ENCODE measurements at regions not wholly inside any gene's neighbourhood (a gene's known extent, or its start where the extent isn't known, plus 50 kb on each side); places are given as distances from the start of the nearest gene placed in this dataset.

GRCh38 chr1:37391211-37392011 lies 83.0 kb upstream of the ZC3H12A start:
- WGBS, 2 donors: 11 to 14% methylated on average over 11 of the region's 11 CpGs
- no peaks in the 10 kb centered on the region for H3K9me3 ChIP-seq (ENCODE audit: control insufficient read depth in 2 of 2, insufficient read depth in 1 of 2, low read depth in 1 of 2, low read length in 1 of 2)
- no peak overlapping the region for H3K27ac ChIP-seq (ENCODE audit: low read depth in 2 of 2, low read length in 1 of 2)
- peaks cover 0 to 7% of the 10 kb centered on the region in 2 donors for H3K27me3 ChIP-seq (ENCODE audit: control insufficient read depth in 1 of 2, insufficient read depth in 2 of 2, low read length in 2 of 2)
- H3K4me3 ChIP-seq (ENCODE audit: low read depth in 1 of 2, low read length in 2 of 2): no peak overlapping the region
- H3K36me3 ChIP-seq (ENCODE audit: control insufficient read depth in 2 of 2, insufficient read depth in 2 of 2, low read length in 1 of 2): no peaks in the 10 kb centered on the region
- peaks cover 0 to 2% of the 10 kb centered on the region in 2 donors for H3K4me1 ChIP-seq (ENCODE audit: control insufficient read depth in 2 of 2, insufficient read depth in 2 of 2, low read length in 1 of 2)

GRCh38 chr1:37392051-37392450 lies 82.3 kb upstream of the ZC3H12A start:
- WGBS, 2 donors: 55 to 69% methylated on average over 5 of the region's 5 CpGs
- H3K4me1 ChIP-seq (ENCODE audit: control insufficient read depth in 2 of 2, insufficient read depth in 2 of 2, low read length in 1 of 2): peaks cover 0 to 2% of the 10 kb centered on the region in 2 donors
- peaks cover 0 to 7% of the 10 kb centered on the region in 2 donors for H3K27me3 ChIP-seq (ENCODE audit: control insufficient read depth in 1 of 2, insufficient read depth in 2 of 2, low read length in 2 of 2)
- no peak overlapping the region for H3K27ac ChIP-seq (ENCODE audit: low read depth in 2 of 2, low read length in 1 of 2)
- H3K36me3 ChIP-seq (ENCODE audit: control insufficient read depth in 2 of 2, insufficient read depth in 2 of 2, low read length in 1 of 2): no peaks in the 10 kb centered on the region
- H3K9me3 ChIP-seq (ENCODE audit: control insufficient read depth in 2 of 2, insufficient read depth in 1 of 2, low read depth in 1 of 2, low read length in 1 of 2): no peaks in the 10 kb centered on the region
- no peak overlapping the region for H3K4me3 ChIP-seq (ENCODE audit: low read depth in 1 of 2, low read length in 2 of 2)

- Histone ChIP-seq H3K4me3 (ENCODE audit: low read depth in 1 of 2, low read length in 2 of 2) (no peak overlapping the region), H3K9me3 (ENCODE audit: control insufficient read depth in 2 of 2, insufficient read depth in 1 of 2, low read depth in 1 of 2, low read length in 1 of 2) (no peaks in the 10 kb centered on the region), H3K27me3 (ENCODE audit: control insufficient read depth in 1 of 2, insufficient read depth in 2 of 2, low read length in 2 of 2) (peaks cover 0 to 7% of the 10 kb centered on the region in 2 donors), H3K36me3 (ENCODE audit: control insufficient read depth in 2 of 2, insufficient read depth in 2 of 2, low read length in 1 of 2) (no peaks in the 10 kb centered on the region), H3K27ac (ENCODE audit: low read depth in 2 of 2, low read length in 1 of 2) (no peak overlapping the region), H3K4me1 (ENCODE audit: control insufficient read depth in 2 of 2, insufficient read depth in 2 of 2, low read length in 1 of 2) (peaks cover 0 to 2% of the 10 kb centered on the region in 2 donors)
- 37 to 44% methylated on average over 11 of the region's 11 CpGs for WGBS, 2 donors
These were observed 80.9 kb upstream of the ZC3H12A start for GRCh38 chr1:37393173-37394120.

- H3K27ac ChIP-seq (ENCODE audit: low read depth in 2 of 2, low read length in 1 of 2): no peak overlapping the region
- H3K36me3 ChIP-seq (ENCODE audit: control insufficient read depth in 2 of 2, insufficient read depth in 2 of 2, low read length in 1 of 2): no peaks in the 10 kb centered on the region
- 34 to 38% methylated on average over 10 of the region's 10 CpGs for WGBS, 2 donors
- no peaks in the 10 kb centered on the region for H3K9me3 ChIP-seq (ENCODE audit: control insufficient read depth in 2 of 2, insufficient read depth in 1 of 2, low read depth in 1 of 2, low read length in 1 of 2)
- peaks cover 0 to 7% of the 10 kb centered on the region in 2 donors for H3K27me3 ChIP-seq (ENCODE audit: control insufficient read depth in 1 of 2, insufficient read depth in 2 of 2, low read length in 2 of 2)
- H3K4me3 ChIP-seq (ENCODE audit: low read depth in 1 of 2, low read length in 2 of 2): no peak overlapping the region
- peaks cover 0 to 2% of the 10 kb centered on the region in 2 donors for H3K4me1 ChIP-seq (ENCODE audit: control insufficient read depth in 2 of 2, insufficient read depth in 2 of 2, low read length in 1 of 2)
These were observed 79.6 kb upstream of the ZC3H12A start for GRCh38 chr1:37394574-37395464.

- WGBS, 2 donors: 92% methylated on average over 8 of the region's 8 CpGs
- Histone ChIP-seq H3K9me3 (ENCODE audit: control insufficient read depth in 2 of 2, insufficient read depth in 1 of 2, low read depth in 1 of 2, low read length in 1 of 2) (no peaks in the 10 kb centered on the region), H3K4me3 (ENCODE audit: low read depth in 1 of 2, low read length in 2 of 2) (no peak overlapping the region), H3K27ac (ENCODE audit: low read depth in 2 of 2, low read length in 1 of 2) (no peak overlapping the region), H3K36me3 (ENCODE audit: control insufficient read depth in 2 of 2, insufficient read depth in 2 of 2, low read length in 1 of 2) (no peaks in the 10 kb centered on the region), H3K4me1 (ENCODE audit: control insufficient read depth in 2 of 2, insufficient read depth in 2 of 2, low read length in 1 of 2) (peaks cover 0 to 2% of the 10 kb centered on the region in 2 donors), H3K27me3 (ENCODE audit: control insufficient read depth in 1 of 2, insufficient read depth in 2 of 2, low read length in 2 of 2) (peaks cover 0 to 4% of the 10 kb centered on the region in 2 donors)
These were observed 76.3 kb upstream of the ZC3H12A start for GRCh38 chr1:37398096-37398495.

- peaks cover 0 to 2% of the 10 kb centered on the region in 2 donors for H3K4me1 ChIP-seq (ENCODE audit: control insufficient read depth in 2 of 2, insufficient read depth in 2 of 2, low read length in 1 of 2)
- no peaks in the 10 kb centered on the region for H3K9me3 ChIP-seq (ENCODE audit: control insufficient read depth in 2 of 2, insufficient read depth in 1 of 2, low read depth in 1 of 2, low read length in 1 of 2)
- no peak overlapping the region for H3K27ac ChIP-seq (ENCODE audit: low read depth in 2 of 2, low read length in 1 of 2)
- peaks cover 0 to 4% of the 10 kb centered on the region in 2 donors for H3K27me3 ChIP-seq (ENCODE audit: control insufficient read depth in 1 of 2, insufficient read depth in 2 of 2, low read length in 2 of 2)
- H3K4me3 ChIP-seq (ENCODE audit: low read depth in 1 of 2, low read length in 2 of 2): no peak overlapping the region
- no peaks in the 10 kb centered on the region for H3K36me3 ChIP-seq (ENCODE audit: control insufficient read depth in 2 of 2, insufficient read depth in 2 of 2, low read length in 1 of 2)
- WGBS, 2 donors: 64 to 73% methylated on average over 6 of the region's 6 CpGs
These were observed 75.2 kb upstream of the ZC3H12A start for GRCh38 chr1:37399205-37399604.

DNA sequence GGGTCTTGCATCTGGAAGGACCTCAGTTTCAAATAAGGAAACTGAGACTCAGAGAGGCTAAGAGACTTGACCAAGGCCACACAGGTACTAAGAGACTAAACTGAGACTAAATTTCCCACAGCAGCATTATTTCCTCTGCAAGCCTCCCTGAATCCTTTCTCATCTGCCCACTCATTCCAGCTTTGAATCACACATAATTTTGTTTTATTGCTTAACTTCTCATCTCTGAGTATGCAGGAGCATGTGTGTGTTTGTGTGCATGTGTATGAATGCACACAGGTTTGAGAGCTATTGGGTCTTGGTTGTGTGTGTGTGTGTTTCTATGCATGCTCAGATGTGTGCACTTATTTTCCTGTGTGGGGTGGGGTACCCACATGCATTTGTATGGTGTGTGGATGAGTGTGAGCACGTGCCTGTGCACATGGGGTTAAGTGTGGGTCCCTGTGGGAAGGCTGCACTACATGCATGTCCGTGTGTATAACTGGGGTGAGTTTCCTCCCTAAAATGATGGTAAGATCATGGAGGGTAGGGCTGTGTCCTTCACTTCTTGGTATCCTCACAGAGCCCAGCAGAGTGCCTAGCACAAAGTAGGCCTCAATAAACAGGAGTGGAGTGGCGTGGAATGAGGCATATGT lies 74.4 kb upstream of the ZC3H12A start:
- H3K36me3 ChIP-seq (ENCODE audit: control insufficient read depth in 2 of 2, insufficient read depth in 2 of 2, low read length in 1 of 2): no peaks in the 10 kb centered on the region
- peaks cover 0 to 4% of the 10 kb centered on the region in 2 donors for H3K27me3 ChIP-seq (ENCODE audit: control insufficient read depth in 1 of 2, insufficient read depth in 2 of 2, low read length in 2 of 2)
- no peak overlapping the region for H3K4me3 ChIP-seq (ENCODE audit: low read depth in 1 of 2, low read length in 2 of 2)
- no peak overlapping the region for H3K27ac ChIP-seq (ENCODE audit: low read depth in 2 of 2, low read length in 1 of 2)
- H3K4me1 ChIP-seq (ENCODE audit: control insufficient read depth in 2 of 2, insufficient read depth in 2 of 2, low read length in 1 of 2): no peaks in the 10 kb centered on the region
- 37 to 50% methylated on average over 3 of the region's 3 CpGs for WGBS, 2 donors
- no peaks in the 10 kb centered on the region for H3K9me3 ChIP-seq (ENCODE audit: control insufficient read depth in 2 of 2, insufficient read depth in 1 of 2, low read depth in 1 of 2, low read length in 1 of 2)

GRCh38 chr1:37400466-37401225 lies 73.7 kb upstream of the ZC3H12A start:
- Histone ChIP-seq H3K4me3 (ENCODE audit: low read depth in 1 of 2, low read length in 2 of 2) (no peak overlapping the region), H3K27ac (ENCODE audit: low read depth in 2 of 2, low read length in 1 of 2) (no peak overlapping the region), H3K4me1 (ENCODE audit: control insufficient read depth in 2 of 2, insufficient read depth in 2 of 2, low read length in 1 of 2) (no peaks in the 10 kb centered on the region), H3K27me3 (ENCODE audit: control insufficient read depth in 1 of 2, insufficient read depth in 2 of 2, low read length in 2 of 2) (no peaks in the 10 kb centered on the region), H3K36me3 (ENCODE audit: control insufficient read depth in 2 of 2, insufficient read depth in 2 of 2, low read length in 1 of 2) (no peaks in the 10 kb centered on the region), H3K9me3 (ENCODE audit: control insufficient read depth in 2 of 2, insufficient read depth in 1 of 2, low read depth in 1 of 2, low read length in 1 of 2) (no peaks in the 10 kb centered on the region)
- WGBS, 2 donors: 55 to 61% methylated on average over 21 of the region's 21 CpGs

Measured in esophagus (tissue), 2 donors.